ENCODE measurements at regions not wholly inside any gene's neighbourhood (a gene's known extent, or its start where the extent isn't known, plus 50 kb on each side); places are given as distances from the start of the nearest gene placed in this dataset.

- TF ChIP-seq, protein P1, sequence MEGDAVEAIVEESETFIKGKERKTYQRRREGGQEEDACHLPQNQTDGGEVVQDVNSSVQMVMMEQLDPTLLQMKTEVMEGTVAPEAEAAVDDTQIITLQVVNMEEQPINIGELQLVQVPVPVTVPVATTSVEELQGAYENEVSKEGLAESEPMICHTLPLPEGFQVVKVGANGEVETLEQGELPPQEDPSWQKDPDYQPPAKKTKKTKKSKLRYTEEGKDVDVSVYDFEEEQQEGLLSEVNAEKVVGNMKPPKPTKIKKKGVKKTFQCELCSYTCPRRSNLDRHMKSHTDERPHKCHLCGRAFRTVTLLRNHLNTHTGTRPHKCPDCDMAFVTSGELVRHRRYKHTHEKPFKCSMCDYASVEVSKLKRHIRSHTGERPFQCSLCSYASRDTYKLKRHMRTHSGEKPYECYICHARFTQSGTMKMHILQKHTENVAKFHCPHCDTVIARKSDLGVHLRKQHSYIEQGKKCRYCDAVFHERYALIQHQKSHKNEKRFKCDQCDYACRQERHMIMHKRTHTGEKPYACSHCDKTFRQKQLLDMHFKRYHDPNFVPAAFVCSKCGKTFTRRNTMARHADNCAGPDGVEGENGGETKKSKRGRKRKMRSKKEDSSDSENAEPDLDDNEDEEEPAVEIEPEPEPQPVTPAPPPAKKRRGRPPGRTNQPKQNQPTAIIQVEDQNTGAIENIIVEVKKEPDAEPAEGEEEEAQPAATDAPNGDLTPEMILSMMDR (IDR thresholded peaks at IDR 0.05; ENCODE audit: low read depth, low read length) = no peak
- no peak overlapping the region for H3K27ac ChIP-seq
- DNase-seq = no peak
- no peak overlapping the region for H3K4me3 ChIP-seq (ENCODE audit: low read depth, low read length)
- peaks cover 42% of the 10 kb centered on the region for H3K27me3 ChIP-seq (ENCODE audit: insufficient read depth, low read depth, severe bottlenecking)
- H3K9me3 ChIP-seq (ENCODE audit: severe bottlenecking) = no peaks in the 10 kb centered on the region
- H3K36me3 ChIP-seq = no peaks in the 10 kb centered on the region
These were observed 978.8 kb upstream of the POU3F3 start for GRCh38 chr2:103875131-103875530.

DNA sequence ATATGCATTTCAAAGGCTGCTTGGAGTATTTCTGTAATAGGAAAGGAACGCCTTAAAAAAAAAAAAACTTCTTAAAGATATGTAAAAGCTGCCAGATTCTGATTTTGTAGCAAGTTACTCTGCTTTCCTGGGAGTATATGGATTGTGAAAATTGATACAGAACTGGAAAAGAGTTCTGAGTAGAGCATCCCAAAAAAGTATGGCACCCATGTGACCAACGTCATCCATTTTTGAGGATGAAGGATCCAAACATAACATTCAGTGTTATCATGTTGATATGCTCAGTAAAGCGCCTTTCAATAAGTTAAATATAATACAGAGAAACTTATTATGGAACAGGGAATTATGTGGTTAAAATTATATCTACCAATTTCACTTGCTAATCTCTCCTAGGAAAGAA is 978.4 kb upstream of the POU3F3 start:
- Histone ChIP-seq H3K27me3 (ENCODE audit: insufficient read depth, low read depth, severe bottlenecking) (peaks cover 38% of the 10 kb centered on the region), H3K36me3 (no peaks in the 10 kb centered on the region), H3K9me3 (ENCODE audit: severe bottlenecking) (no peaks in the 10 kb centered on the region), H3K4me3 (ENCODE audit: low read depth, low read length) (no peak overlapping the region), H3K27ac (no peak overlapping the region)
- TF ChIP-seq, protein P1 (IDR thresholded peaks at IDR 0.05; ENCODE audit: low read depth, low read length) = no peak
- DNase-seq = no peak

- H3K27me3 ChIP-seq (ENCODE audit: insufficient read depth, low read depth, severe bottlenecking) = peaks cover 34% of the 10 kb centered on the region
- H3K9me3 ChIP-seq (ENCODE audit: severe bottlenecking) = no peaks in the 10 kb centered on the region
- TF ChIP-seq, protein P1 (IDR thresholded peaks at IDR 0.05; ENCODE audit: low read depth, low read length) = no peak
- no peak for DNase-seq
- no peak overlapping the region for H3K4me3 ChIP-seq (ENCODE audit: low read depth, low read length)
- no peak overlapping the region for H3K27ac ChIP-seq
- H3K36me3 ChIP-seq = no peaks in the 10 kb centered on the region
These were observed 977.3 kb upstream of the POU3F3 start for GRCh38 chr2:103876611-103877010.

DNA sequence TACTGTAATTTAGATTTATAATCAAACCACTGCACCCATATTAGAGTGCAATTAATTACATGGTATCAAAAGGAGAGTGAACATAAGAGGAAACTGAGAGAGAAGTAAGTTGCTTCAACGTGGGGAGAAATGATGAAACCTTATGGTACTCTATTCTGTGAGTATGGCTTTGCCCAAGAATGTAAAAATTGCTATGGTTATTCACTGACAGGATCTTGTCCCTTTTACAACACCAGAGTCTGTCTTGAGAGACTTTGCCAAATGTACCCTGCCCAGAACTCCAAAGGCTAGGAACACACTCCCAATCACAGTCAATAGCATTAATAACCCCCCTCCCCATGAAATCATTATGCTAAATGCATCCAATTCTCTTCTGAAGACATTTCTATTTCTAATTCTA is 974.8 kb upstream of the POU3F3 start:
- no peaks in the 10 kb centered on the region for H3K36me3 ChIP-seq
- TF ChIP-seq, protein P1 (IDR thresholded peaks at IDR 0.05; ENCODE audit: low read depth, low read length) = no peak
- no peaks in the 10 kb centered on the region for H3K9me3 ChIP-seq (ENCODE audit: severe bottlenecking)
- H3K4me3 ChIP-seq (ENCODE audit: low read depth, low read length) = no peak overlapping the region
- peaks cover 34% of the 10 kb centered on the region for H3K27me3 ChIP-seq (ENCODE audit: insufficient read depth, low read depth, severe bottlenecking)
- no peak for DNase-seq
- no peak overlapping the region for H3K27ac ChIP-seq

- Histone ChIP-seq H3K27ac (no peak overlapping the region), H3K4me3 (ENCODE audit: low read depth, low read length) (no peak overlapping the region), H3K27me3 (ENCODE audit: insufficient read depth, low read depth, severe bottlenecking) (peaks cover 40% of the 10 kb centered on the region), H3K9me3 (ENCODE audit: severe bottlenecking) (no peaks in the 10 kb centered on the region), H3K36me3 (no peaks in the 10 kb centered on the region)
- TF ChIP-seq, protein P1 (IDR thresholded peaks at IDR 0.05; ENCODE audit: low read depth, low read length) = no peak
- DNase-seq = no peak
These were observed 973.7 kb upstream of the POU3F3 start for GRCh38 chr2:103880081-103880834.

DNA sequence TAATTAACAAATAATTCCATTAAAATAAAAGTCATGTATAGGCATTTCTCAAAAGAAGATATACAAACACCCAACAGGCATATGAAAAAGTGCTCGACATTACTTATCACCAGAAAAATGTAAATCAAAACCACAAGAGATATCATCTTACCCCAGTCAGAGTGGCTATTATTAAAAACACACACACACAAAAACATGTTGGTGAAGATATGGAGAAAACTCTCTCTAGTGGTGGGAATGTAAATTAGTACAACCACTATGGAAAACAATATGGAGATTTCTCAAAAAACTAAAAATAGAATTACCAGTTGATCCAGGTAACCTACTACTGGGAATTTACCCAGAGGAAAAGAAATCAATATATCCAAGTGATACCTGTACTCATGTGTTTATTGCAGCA is 966.3 kb upstream of the POU3F3 start:
- H3K27me3 ChIP-seq (ENCODE audit: insufficient read depth, low read depth, severe bottlenecking) = peaks cover 30% of the 10 kb centered on the region
- no peak overlapping the region for H3K4me3 ChIP-seq (ENCODE audit: low read depth, low read length)
- DNase-seq = no peak
- H3K9me3 ChIP-seq (ENCODE audit: severe bottlenecking) = no peaks in the 10 kb centered on the region
- TF ChIP-seq, protein P1 (IDR thresholded peaks at IDR 0.05; ENCODE audit: low read depth, low read length) = no peak
- no peaks in the 10 kb centered on the region for H3K36me3 ChIP-seq
- H3K27ac ChIP-seq = no peak overlapping the region
